GM23248 (cell line): ENCODE measurements at regions not wholly inside any gene's neighbourhood (a gene's known extent, or its start where the extent isn't known, plus 50 kb on each side); places are given as distances from the start of the nearest gene placed in this dataset.
"Not testable (repeated sequence)": the region's sequence is repeated elsewhere in the genome, so short reads cannot be mapped to it uniquely, and the experiment has no call there.

Experiments used
- DNase-seq: peaks from one replicate; pipeline ENCODE4 v3.0.0-alpha.2; 2015
- H2AFZ ChIP-seq: fragments of 200-600 bp; sonication (generic); 2 replicates; pipeline ENCODE4 v1.6.1; 2016; ENCODE audit warnings: antibody characterized with exemption
- H3F3A ChIP-seq: fragments of 200-600 bp; sonication (generic); 2 replicates; pipeline ENCODE4 v1.6.1; 2016; ENCODE audit warnings: mild to moderate bottlenecking, antibody characterized with exemption, mixed run types; ENCODE audit not compliant: insufficient read depth
- H3K27ac ChIP-seq: fragments of 200-600 bp; sonication (generic); 2 replicates; pipeline ENCODE4 v1.5.1; 2016; ENCODE audit warnings: mild to moderate bottlenecking
- H3K27me3 ChIP-seq: fragments of 200-600 bp; sonication (generic); replicated peaks from 2 replicates; pipeline ENCODE4 v1.6.1; 2016; ENCODE audit warnings: mild to moderate bottlenecking; ENCODE audit not compliant: insufficient read depth
- H3K36me3 ChIP-seq: fragments of 200-600 bp; sonication (generic); 2 replicates; pipeline ENCODE4 v1.6.1; 2016; ENCODE audit warnings: low read depth, mild to moderate bottlenecking
- H3K4me1 ChIP-seq: fragments of 200-600 bp; sonication (generic); 2 replicates; pipeline ENCODE4 v1.6.1; 2016; ENCODE audit warnings: mild to moderate bottlenecking; ENCODE audit not compliant: insufficient read depth
- H3K4me2 ChIP-seq: fragments of 200-600 bp; sonication (generic); one replicate; pipeline ENCODE4 v1.6.1; 2016; ENCODE audit warnings: mild to moderate bottlenecking; ENCODE audit not compliant: unreplicated experiment
- H3K4me3 ChIP-seq: fragments of 200-600 bp; sonication (generic); 2 replicates; pipeline ENCODE4 v1.5.1; 2016; ENCODE audit warnings: mild to moderate bottlenecking
- H3K79me2 ChIP-seq: fragments of 200-600 bp; sonication (generic); 2 replicates; pipeline ENCODE4 v1.6.1; 2016; ENCODE audit warnings: mild to moderate bottlenecking; ENCODE audit not compliant: insufficient read depth
- H3K9ac ChIP-seq: fragments of 200-600 bp; sonication (generic); 2 replicates; pipeline ENCODE4 v1.6.1; 2016; ENCODE audit warnings: mild to moderate bottlenecking
- H3K9me2 ChIP-seq: fragments of 200-600 bp; sonication (generic); 2 replicates; pipeline ENCODE4 v1.6.1; 2016; ENCODE audit warnings: mixed run types, mild to moderate bottlenecking, moderate library complexity; ENCODE audit not compliant: insufficient read depth
- H3K9me3 ChIP-seq: fragments of 200-600 bp; sonication (generic); one replicate; pipeline ENCODE4 v1.6.1; 2017; ENCODE audit warnings: low read depth
- H4K20me1 ChIP-seq: fragments of 200-600 bp; sonication (generic); 2 replicates; pipeline ENCODE4 v1.6.0; 2016; ENCODE audit not compliant: insufficient read depth
- EZH2 ChIP-seq: fragments of 200-600 bp; sonication (generic); IDR thresholded peaks from 2 replicates; pipeline ENCODE4 v1.6.1; 2018; ENCODE audit warnings: antibody characterized with exemption, mild to moderate bottlenecking; ENCODE audit not compliant: insufficient read depth, poor library complexity, severe bottlenecking
- EZH2phosphoT487 ChIP-seq: fragments of 200-600 bp; sonication (generic); IDR thresholded peaks from 2 replicates; pipeline ENCODE4 v1.6.1; 2018; ENCODE audit warnings: antibody characterized with exemption, moderate library complexity, mild to moderate bottlenecking, low read depth; ENCODE audit not compliant: insufficient read depth
- WGBS, 2 experiments: methylation state at CpG; one replicate each; pipeline ENCODE4 v1.1.6; 2015 to 2017; ENCODE audit warnings: low lambda C conversion rate in 2 of 2, low coverage in 1 of 2; ENCODE audit errors: missing lambda C conversion rate in 2 of 2; 5-methylcytosine and 5-hydroxymethylcytosine counted together
- in situ Hi-C: fragments of 300-500 bp; cut with MboI; formaldehyde crosslinking; loops from 2 replicates; pipeline ENCODE4 v1.15.0; 2020

DNA sequence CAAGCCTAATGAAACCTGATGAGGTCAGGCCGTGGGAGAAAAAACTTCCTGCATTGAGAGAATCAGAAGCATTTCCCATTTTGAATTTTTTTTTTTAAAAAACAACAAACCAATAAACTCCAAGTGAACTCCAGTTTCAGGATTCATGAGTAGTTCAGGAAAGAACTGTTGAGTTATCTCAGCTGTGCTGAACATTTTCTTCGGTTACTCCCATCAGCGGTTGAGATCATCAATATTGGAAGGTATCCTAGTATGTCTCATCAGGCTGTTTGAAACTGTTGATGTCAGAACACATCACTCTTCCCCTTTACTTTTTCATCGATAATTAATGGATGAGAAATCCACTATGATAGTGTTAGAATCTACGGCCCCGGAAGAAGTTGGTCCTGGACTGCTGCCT, 82.4 kb upstream of the ADGRG2 start:
- in situ Hi-C loops: no loop called here
- no peak overlapping the region for H2AFZ ChIP-seq
- no peaks in the 10 kb centered on the region for H3K36me3 ChIP-seq
- no peaks in the 10 kb centered on the region for H3K27me3 ChIP-seq
- H3K4me2 ChIP-seq: no peak overlapping the region
- H4K20me1 ChIP-seq: no peaks in the 10 kb centered on the region
- no peaks in the 10 kb centered on the region for H3K9me2 ChIP-seq
- 16 to 18% methylated on average over 6 of the region's 6 CpGs for WGBS, 2 experiments
- H3K9ac ChIP-seq: no peak overlapping the region
- no peak for TF ChIP-seq EZH2phosphoT487
- TF ChIP-seq EZH2: no peak
- no peaks in the 10 kb centered on the region for H3K9me3 ChIP-seq
- H3K4me1 ChIP-seq: no peaks in the 10 kb centered on the region
- no peaks in the 10 kb centered on the region for H3F3A ChIP-seq
- H3K4me3 ChIP-seq: no peak overlapping the region
- peak; percentile 5 for DNase-seq
- H3K79me2 ChIP-seq: no peaks in the 10 kb centered on the region
- H3K27ac ChIP-seq: no peak overlapping the region

DNA sequence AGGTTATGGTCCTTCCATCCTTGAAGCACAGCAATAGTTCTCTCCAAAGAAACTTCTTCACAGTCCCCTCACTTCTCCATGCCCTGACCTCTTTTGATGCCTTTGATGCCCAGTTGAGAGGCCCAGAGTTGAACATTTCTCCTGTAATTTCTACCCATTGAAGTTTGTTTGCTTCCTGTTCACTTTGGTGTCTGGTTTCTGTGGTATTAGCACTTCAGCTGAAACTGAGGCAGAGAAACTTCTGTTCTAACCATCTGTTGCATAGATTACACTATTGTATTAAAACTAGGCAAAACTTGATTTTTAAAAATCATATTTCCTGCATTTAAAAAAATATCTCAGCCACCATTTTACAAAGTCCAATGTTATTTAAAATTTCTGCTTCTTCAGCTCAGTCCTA, 89.8 kb upstream of the ADGRG2 start:
- in situ Hi-C loops: no loop called here
- H2AFZ ChIP-seq: no peak overlapping the region
- no peak overlapping the region for H3K27ac ChIP-seq
- no peaks in the 10 kb centered on the region for H3K4me1 ChIP-seq
- H3F3A ChIP-seq: no peaks in the 10 kb centered on the region
- TF ChIP-seq EZH2 (no peak), EZH2phosphoT487 (no peak)
- H3K4me3 ChIP-seq: no peak overlapping the region
- H4K20me1 ChIP-seq: no peaks in the 10 kb centered on the region
- no peaks in the 10 kb centered on the region for H3K9me2 ChIP-seq
- no peaks in the 10 kb centered on the region for H3K79me2 ChIP-seq
- no peak overlapping the region for H3K9ac ChIP-seq
- no peaks in the 10 kb centered on the region for H3K9me3 ChIP-seq
- no peaks in the 10 kb centered on the region for H3K27me3 ChIP-seq
- H3K4me2 ChIP-seq: no peak overlapping the region
- no peaks in the 10 kb centered on the region for H3K36me3 ChIP-seq
- no peak for DNase-seq

DNA sequence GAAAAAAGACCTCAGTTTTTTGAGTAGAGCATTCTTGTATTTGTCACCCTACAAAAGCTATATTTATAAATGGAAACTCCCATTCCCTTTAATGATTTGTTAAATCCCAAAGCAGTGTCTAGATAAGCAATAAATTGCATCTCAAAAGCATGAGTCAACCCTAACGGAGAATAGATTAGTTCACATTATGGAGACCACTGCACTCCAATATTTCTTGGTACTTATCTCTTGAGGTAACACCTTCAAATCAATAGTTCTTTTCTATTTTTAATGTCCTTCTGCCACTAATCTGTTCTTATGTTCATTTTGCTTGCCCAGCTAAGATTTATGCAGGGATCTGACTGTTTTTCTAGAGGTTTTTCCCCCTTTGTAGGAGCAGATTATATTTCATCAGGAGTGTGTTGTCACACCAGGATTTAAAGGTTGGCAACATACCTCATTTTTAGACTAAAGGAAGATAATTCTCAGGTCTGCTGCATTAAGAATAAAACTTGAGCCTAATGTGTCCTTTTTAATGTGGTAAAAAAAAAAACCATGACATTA, 91.4 kb upstream of the ADGRG2 start:
- Histone ChIP-seq H3K9me3 (no peaks in the 10 kb centered on the region), H3K27ac (no peak overlapping the region), H4K20me1 (no peaks in the 10 kb centered on the region), H3K36me3 (no peaks in the 10 kb centered on the region), H3K4me3 (no peak overlapping the region), H3K9ac (no peak overlapping the region), H3K27me3 (no peaks in the 10 kb centered on the region), H3K9me2 (no peaks in the 10 kb centered on the region), H3K79me2 (no peaks in the 10 kb centered on the region), H3K4me1 (no peaks in the 10 kb centered on the region), H3K4me2 (no peak overlapping the region), H3F3A (no peaks in the 10 kb centered on the region), H2AFZ (no peak overlapping the region)
- WGBS, 2 experiments: 28 to 33% methylated on average over 1 of the region's 1 CpG
- in situ Hi-C loops: no loop called here
- TF ChIP-seq EZH2phosphoT487 (no peak), EZH2 (no peak)
- no peak for DNase-seq

GRCh38 chrX:19214311-19214710, 92.0 kb upstream of the ADGRG2 start:
- no peak for DNase-seq
- Histone ChIP-seq H3K79me2 (no peaks in the 10 kb centered on the region), H3F3A (no peaks in the 10 kb centered on the region), H3K9me2 (no peaks in the 10 kb centered on the region), H3K9me3 (no peaks in the 10 kb centered on the region), H3K4me2 (no peak overlapping the region), H4K20me1 (no peaks in the 10 kb centered on the region), H2AFZ (no peak overlapping the region), H3K27me3 (no peaks in the 10 kb centered on the region), H3K4me1 (no peaks in the 10 kb centered on the region), H3K36me3 (no peaks in the 10 kb centered on the region), H3K27ac (no peak overlapping the region), H3K9ac (no peak overlapping the region), H3K4me3 (no peak overlapping the region)
- 8 to 33% methylated on average over 6 to 7 of the region's 7 CpGs for WGBS, 2 experiments
- TF ChIP-seq EZH2 (no peak), EZH2phosphoT487 (no peak)
- in situ Hi-C loops: no loop called here

- Histone ChIP-seq H3K36me3 (no peaks in the 10 kb centered on the region), H3K27me3 (no peaks in the 10 kb centered on the region), H2AFZ (no peak overlapping the region), H3K9ac (no peak overlapping the region), H3K4me3 (no peak overlapping the region), H3K9me3 (no peaks in the 10 kb centered on the region), H3K4me1 (no peaks in the 10 kb centered on the region), H3K9me2 (no peaks in the 10 kb centered on the region), H4K20me1 (no peaks in the 10 kb centered on the region), H3K4me2 (no peak overlapping the region), H3F3A (no peaks in the 10 kb centered on the region), H3K79me2 (no peaks in the 10 kb centered on the region), H3K27ac (no peak overlapping the region)
- 50 to 66% methylated on average over 7 of the region's 7 CpGs for WGBS, 2 experiments
- in situ Hi-C loops: no loop called here
- no peak for TF ChIP-seq EZH2
- no peak for TF ChIP-seq EZH2phosphoT487
- DNase-seq: no peak
These were observed 103.6 kb upstream of the ADGRG2 start for GRCh38 chrX:19225909-19226308.

- DNase-seq, in situ Hi-C loops, H2AFZ ChIP-seq, H3K79me2 ChIP-seq, H3K9ac ChIP-seq, H3K9me3 ChIP-seq, H3K27me3 ChIP-seq, H3K9me2 ChIP-seq, H3F3A ChIP-seq, H4K20me1 ChIP-seq, H3K4me1 ChIP-seq, H3K4me3 ChIP-seq, H3K27ac ChIP-seq, H3K36me3 ChIP-seq, H3K4me2 ChIP-seq: not testable (repeated sequence)
- 34 to 41% methylated on average over 4 of the region's 4 CpGs for WGBS, 2 experiments
These were observed 107.6 kb upstream of the ADGRG2 start for GRCh38 chrX:19229896-19230295.
